ENCODE measurements at regions not wholly inside any gene's neighbourhood (a gene's known extent, or its start where the extent isn't known, plus 50 kb on each side); places are given as distances from the start of the nearest gene placed in this dataset.

DNA sequence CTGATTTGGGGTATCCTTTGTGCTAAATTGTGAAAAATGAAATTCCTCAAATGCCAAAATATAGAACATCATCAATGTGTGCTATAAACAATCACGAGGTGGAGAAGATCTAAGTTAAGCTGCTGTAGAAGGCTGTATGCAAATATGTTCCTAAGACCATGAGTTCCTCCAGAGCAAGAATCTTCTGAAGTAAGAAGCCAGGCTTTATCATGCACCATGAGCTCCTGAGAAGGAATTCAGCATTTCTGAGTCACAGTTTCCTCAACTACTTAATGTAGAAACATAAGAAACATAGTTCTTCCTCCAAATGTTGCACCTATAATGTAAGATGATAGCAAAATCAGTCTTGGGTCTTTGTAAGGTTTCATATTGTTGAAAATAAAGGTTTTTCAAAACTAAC, 241.7 kb upstream of the MDFIC2 start:
- TF ChIP-seq CTCF (IDR thresholded peaks at IDR 0.05), result no peak
- TF ChIP-seq POLR2A (IDR thresholded peaks at IDR 0.05), result no peak

Data from Peyer's patch (tissue), 4 donors.